SU-DHL-6 (cell line): ENCODE measurements at regions not wholly inside any gene's neighbourhood (a gene's known extent, or its start where the extent isn't known, plus 50 kb on each side); places are given as distances from the start of the nearest gene placed in this dataset.

Source experiments
- EZH2phosphoT487 ChIP-seq: fragments of 200-600 bp; sonication (generic), shearing (Covaris generic); conservative IDR thresholded peaks from 2 replicates; pipeline ENCODE4 v1.6.1; 2018; ENCODE audit warnings: mild to moderate bottlenecking, antibody characterized with exemption, low read length, moderate library complexity, mixed read lengths
- TF ChIP-seq, protein P1 (sequence below): fragments of 200-600 bp; sonication (generic); IDR thresholded peaks from one replicate; pipeline ENCODE4 v1.5.1; 2017; ENCODE audit warnings: antibody characterized with exemption, mild to moderate bottlenecking, low read length, moderate library complexity; ENCODE audit not compliant: insufficient read depth, poor library complexity, severe bottlenecking

DNA sequence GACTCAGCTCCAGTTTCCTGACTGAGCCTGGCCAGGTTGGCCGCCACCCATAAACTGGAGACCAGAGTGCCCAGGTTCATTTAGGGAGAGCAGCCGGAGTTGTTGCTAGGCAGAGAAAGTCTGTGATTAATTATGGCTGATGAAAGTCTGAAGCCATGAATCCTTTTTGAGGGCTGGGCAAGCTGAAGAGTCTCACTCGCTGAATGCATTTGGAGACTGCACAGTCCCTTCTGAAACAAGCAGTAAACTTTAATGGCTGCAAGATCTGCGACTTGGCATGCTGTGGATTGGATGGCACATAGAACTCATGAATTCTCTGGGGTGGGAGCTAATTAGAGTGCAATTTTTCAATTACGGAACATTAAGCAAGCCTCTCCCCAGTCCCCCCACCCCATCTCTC lies 282.1 kb downstream of the RPLP1 start:
- TF ChIP-seq, protein P1, sequence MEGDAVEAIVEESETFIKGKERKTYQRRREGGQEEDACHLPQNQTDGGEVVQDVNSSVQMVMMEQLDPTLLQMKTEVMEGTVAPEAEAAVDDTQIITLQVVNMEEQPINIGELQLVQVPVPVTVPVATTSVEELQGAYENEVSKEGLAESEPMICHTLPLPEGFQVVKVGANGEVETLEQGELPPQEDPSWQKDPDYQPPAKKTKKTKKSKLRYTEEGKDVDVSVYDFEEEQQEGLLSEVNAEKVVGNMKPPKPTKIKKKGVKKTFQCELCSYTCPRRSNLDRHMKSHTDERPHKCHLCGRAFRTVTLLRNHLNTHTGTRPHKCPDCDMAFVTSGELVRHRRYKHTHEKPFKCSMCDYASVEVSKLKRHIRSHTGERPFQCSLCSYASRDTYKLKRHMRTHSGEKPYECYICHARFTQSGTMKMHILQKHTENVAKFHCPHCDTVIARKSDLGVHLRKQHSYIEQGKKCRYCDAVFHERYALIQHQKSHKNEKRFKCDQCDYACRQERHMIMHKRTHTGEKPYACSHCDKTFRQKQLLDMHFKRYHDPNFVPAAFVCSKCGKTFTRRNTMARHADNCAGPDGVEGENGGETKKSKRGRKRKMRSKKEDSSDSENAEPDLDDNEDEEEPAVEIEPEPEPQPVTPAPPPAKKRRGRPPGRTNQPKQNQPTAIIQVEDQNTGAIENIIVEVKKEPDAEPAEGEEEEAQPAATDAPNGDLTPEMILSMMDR: no peak
- no peak for TF ChIP-seq EZH2phosphoT487
